Inferior parietal cortex (tissue), 1 donor: ENCODE measurements at regions not wholly inside any gene's neighbourhood (a gene's known extent, or its start where the extent isn't known, plus 50 kb on each side); places are given as distances from the start of the nearest gene placed in this dataset.

ENCODE experiments used
- DNase-seq: peaks from one replicate; pipeline ENCODE4 v3.0.0-alpha.2; 2016; ENCODE audit errors: extremely low spot score

DNA sequence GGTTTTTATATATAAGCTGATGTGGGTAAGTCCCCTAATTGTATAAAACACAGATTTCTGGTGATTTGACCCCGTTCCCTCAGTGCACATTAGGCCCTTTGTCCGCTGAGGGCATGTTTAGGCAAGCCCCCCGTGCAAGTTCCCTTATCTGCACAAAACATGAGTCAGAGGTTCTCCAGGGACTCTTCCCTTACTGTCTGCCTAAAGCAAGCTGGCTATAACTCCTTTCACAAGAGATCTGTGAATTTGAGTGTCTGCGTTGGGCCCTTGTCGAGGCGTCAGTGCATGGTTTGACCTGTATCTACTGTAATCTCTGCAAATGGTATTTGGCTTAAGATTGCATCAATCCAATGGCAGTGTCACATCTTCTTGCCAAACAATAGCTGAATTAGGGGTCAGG is 712.8 kb downstream of the CDH8 start:
- DNase-seq, result no peak

DNA sequence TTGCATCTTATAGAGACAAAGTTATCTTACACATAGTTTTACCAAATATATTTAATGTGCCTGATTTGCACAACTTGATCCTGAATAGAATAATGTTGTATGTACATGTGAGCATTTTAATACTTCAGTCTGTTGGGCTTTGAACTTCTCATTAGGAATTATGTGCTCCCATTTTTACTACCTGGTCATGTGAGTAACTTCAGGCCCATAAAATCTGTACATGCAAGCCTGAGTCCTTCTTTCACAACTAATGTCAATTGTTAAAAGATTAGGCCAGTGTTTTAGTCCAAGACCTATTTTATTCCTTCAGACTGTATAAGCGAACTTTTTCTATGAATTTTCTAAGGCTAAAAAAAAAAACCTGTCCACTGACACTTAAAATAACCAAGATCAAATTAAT is 715.4 kb downstream of the CDH8 start:
- DNase-seq, result no peak

DNA sequence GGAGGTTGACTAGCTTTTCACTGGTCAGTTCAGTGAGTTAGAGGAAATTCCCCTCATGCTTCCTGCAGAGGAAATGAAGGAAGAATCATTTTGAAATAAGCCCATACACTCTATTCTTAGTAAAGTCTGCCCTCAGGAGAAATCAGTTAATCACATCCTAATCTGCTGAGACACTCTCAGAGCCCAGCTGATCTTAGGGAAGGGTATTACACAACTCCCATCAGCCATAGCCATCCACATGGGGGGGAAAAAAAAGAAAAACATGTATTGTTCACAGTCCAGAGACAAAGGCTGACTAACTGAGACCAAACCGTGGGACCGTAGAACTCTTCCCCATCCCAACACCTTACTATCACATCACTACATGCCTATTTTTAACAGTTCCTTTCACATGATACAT is 722.3 kb downstream of the CDH8 start:
- DNase-seq, result no peak

DNA sequence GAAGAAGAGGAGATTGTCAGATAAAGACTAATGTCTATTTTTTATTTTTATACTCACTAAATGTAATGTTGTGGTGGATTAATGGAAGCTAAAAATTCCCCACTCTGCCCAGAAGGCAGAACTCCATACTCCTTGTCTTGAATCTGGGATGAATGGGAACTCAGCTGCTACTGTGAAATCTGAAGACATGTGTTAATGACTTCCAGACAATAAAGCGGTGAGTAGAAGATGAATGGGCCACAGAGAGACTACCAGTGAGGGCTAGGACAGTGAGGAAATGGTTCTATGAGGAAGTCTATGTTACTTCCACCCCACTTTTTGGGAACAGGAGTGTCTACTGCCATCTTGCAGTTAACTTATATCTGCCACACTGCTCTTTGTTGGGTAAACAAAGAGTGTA is 726.9 kb downstream of the CDH8 start:
- DNase-seq, result no peak

DNA sequence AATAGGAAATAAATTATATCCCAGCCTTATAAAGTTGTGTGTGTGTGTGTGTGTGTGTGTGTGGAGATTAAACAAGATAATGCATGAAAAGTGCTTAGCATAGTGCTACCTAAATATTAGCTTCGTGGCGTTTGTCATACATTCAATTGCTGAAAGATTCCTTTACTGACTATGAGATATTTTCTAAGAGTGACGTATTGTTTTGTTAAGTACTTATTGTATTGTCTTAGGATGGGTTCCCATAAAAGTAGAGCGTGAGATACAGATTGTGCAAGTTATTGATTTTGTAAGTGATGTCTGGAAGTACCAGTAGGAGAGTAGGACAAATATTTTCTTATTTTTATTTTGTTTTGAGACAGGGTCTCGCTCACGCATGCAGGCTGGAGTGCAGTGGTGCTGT is 730.0 kb downstream of the CDH8 start:
- DNase-seq, result no peak

DNA sequence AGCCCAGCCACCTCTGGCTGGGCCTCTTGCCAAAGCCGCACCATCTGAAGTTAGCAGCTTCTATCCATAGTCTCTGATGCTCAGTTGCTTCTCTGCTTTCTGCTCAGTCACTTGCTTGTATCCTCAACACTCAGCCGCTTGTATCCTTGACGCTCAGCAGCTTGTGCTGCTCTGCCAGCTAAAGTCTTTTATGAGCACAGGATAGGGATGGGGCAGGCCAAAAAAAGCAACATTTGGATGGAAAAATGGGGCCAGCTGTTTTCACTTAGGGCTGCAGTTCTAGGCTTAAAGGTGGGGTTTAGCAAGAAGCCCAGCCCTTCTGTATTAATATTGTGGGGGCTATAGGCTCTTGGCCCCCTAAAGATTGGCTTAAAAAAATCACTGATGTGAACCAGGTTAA is 739.4 kb downstream of the CDH8 start:
- DNase-seq, result no peak

DNA sequence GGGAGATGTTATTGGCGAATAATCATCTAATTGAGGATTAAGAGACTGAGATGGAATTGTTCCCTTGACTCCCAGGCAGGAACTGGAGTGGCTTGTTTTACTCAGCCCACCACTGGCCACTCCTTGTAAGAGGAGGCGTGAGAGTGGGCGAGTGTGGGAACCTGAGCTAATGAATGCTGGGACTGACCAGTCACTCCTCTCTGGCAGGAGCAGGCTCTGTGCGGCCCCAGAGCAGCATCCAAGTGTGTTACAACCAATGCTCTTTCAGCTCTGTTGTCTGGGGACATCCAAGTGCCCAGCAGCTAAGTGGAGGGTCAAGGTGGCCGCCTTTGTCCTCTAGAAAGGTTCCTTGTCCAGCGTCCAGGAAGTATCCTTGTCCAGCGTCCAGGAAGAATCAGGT is 739.9 kb downstream of the CDH8 start:
- DNase-seq, result no peak

DNA sequence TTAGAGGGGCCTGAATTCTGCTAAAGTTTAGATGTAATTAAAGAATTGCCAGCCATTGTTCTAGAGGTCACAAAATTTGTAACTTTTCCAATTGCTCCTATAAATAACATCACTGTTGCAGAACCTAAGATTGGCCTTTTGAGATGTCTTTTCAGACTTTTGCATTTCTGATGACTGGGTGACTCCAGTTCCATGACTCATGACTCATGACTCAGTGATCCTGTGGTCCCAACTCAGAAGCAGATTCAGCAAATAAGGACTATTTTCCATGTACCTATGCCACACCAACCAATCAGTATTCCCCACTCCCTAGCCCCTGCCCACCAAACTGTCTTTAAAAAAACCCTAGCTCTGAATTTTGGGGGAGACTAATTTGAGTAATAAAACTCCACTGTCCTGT is 740.9 kb downstream of the CDH8 start:
- DNase-seq, result no peak

DNA sequence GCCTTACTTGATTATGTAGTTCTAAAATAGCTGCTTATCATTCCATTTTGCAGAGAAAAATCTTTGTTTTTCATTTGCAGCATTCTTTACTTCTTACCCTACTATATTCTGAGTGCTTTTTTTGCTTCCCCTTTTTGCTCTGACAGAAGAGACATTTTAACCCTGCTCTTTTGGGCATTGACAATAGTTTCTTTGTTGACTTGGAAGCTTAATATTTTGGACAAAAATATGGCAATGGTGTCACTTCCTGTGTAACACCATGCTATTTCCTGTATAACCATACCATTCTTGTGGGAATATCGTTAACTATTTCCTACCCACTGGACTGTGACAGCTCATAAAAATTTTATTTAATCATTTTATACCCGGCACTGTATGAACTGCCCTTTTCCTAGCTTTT is 747.1 kb downstream of the CDH8 start:
- no peak for DNase-seq

DNA sequence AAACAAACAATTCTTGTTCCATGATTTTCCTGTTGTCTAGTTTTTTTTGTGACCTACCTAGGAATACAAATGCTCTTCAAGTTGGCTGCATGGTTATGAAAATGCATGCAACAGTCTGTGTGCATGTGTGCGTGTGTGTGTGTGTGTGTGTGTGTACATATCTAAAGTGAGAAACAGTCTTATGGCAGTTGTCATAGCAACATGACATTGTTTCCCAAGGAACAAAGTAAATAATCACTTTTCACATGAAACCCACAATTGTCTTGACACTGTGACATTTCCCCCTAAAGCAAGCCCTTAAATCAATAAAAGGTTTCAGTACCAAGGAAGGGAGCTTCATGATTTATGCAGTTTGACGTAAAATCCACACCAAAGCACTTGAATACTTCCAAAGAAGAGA is 758.4 kb downstream of the CDH8 start:
- no peak for DNase-seq

DNA sequence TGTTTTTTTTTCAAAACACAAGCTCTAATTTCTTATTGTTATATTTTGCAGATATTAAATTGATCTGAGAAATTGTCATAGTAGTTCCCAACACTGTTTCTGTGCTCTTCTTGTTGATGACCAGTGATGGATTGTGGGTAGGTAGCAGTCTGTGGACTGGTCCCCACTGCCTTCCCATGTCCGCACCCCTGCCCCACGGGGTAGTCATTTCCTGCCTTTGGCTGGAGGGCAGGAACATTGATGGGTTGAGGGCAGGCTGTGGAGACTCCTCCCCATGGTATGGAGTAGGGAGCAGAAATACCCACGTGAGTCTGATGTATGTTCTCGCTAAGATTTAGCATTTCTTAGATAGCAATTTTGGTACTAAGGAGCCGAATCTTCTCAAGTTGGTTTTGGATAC is 762.0 kb downstream of the CDH8 start:
- DNase-seq, result no peak

DNA sequence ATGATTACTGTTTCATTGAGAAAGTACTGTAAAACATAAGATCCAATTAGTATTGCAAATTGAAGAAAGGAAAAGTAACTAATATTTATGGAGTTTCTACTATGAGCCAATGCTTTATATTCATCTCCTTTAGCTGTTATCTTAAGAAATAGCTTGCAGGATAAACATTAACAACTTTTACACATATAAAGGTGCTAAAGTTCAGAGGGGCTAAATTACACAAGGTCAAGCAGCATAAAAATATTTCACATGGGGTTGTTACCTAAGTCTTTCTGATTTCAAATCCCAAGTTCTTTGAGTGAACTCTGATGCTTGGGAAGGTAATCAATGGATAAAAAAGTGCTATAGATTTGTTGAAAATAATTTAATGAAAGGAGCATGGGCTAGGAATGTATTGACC is 765.5 kb downstream of the CDH8 start:
- no peak for DNase-seq

DNA sequence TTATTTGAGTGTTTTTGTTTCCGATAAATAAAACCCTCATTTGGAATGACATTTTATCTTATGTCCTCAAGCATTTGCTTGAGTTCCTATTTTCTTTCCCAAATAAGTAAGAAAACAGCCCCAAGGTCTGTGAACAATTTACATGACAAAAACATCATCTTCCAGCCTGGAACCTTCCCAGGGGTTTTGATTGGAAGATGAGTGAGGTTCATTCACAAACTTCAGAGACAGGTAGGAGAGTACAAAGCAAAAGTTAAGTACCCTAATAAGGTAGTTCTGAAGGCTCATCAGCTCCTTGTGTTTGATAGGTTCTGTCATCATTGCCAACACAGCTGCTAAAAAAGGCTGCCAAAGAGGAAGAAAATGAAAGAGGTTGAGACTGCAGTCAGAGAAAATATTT is 772.8 kb downstream of the CDH8 start:
- no peak for DNase-seq

DNA sequence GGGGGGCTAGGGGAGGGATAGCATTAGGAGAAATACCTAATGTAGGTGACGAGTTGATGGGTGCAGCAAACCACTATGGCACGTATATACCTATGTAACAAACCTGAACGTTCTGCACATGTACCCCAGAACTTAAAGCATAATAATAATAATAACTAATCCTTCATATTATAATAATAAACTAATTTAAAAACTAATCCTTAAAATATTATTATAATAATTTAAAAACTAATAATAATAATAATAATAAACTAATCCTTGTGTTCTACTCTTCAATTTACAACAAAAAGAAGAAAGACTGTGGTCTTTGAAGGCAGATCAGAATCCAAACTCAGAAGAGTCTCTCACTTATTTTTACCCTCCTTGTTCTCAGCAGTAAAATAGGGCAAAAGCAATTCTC is 774.9 kb downstream of the CDH8 start:
- DNase-seq, result no peak

DNA sequence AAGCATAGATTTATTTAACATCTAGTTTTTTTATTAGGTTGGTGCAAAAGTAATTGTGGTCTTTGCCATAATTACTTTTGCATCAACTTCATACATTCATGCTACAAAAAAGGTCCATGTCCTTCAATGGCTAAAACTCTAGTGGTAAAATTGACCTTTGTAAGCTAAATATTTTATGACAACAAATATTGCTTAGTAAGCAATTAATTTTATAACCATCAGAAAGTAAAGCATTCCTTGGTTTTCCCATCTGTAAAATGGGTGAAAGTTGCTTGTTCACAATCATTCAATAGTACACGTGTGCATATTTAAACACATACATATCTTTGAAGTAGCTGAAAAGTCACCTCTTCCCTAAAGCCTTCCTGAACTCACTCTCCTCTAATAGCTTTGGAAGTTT is 789.6 kb downstream of the CDH8 start:
- no peak for DNase-seq

DNA sequence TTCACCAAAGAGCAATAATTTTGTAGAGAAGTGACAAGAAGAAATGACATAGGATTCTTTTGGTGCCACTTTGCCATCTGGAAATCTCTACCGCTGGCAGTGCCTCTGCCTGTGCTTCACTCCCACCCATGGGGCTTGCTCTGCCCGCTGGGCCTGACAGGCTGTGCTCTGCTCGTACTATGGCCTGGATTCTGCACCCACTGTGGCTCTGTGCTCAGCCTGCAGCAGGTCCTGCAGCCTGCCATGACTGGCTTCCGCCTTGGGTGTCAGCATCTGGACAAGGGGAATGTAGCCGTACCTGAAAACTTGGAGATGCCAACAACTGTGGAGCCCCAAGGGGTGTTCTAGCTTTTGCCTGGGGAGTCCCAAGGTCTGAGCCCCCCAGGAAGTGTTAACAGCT is 792.3 kb downstream of the CDH8 start:
- DNase-seq, result no peak

DNA sequence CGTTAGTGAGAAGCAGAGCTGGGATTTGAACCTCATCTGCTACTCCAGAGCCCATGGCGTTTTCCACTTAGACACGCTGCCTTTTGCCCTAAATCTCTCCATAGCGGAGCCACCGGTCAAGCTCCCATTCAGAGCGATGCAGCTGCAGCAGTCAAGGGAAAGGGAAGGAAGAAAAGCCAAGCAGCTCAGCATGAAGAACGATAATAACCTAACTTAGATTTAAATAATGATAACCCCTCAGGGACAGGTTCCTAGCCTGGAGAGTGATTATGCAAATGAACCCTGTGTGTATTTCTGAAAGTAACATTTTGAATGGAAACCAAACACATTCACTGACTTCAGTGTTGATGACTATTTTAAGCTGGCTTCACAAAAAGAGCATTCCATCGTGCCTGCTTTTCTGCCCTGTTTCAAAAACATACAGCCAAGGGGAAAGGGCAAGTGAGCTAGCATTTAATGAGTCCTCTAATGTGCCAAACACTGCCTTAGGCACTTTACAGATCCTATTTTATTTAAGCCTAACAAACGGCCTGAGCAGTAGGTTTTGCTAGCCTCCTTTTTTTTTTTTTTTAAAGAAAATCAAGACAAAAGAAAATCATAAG is 798.3 kb downstream of the CDH8 start:
- no peak for DNase-seq

DNA sequence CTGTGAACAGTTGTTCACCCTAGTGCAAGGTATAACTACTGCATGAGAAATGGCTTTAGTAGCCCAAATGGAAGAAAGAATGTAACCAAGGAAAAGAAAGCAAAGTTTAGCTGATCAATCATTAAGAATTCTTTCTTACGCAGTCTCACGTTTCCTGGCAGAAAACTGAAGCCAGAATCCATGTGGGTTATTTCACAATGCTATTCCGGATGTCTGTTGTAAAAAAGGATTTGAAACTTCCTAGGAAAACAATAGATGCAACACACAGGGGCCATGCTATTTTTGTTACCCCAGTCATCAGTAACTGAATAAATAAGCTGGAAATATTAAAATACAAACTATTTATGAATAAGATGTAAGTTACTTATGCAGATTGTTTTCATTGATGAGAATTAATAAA is 802.5 kb downstream of the CDH8 start:
- DNase-seq, result no peak

DNA sequence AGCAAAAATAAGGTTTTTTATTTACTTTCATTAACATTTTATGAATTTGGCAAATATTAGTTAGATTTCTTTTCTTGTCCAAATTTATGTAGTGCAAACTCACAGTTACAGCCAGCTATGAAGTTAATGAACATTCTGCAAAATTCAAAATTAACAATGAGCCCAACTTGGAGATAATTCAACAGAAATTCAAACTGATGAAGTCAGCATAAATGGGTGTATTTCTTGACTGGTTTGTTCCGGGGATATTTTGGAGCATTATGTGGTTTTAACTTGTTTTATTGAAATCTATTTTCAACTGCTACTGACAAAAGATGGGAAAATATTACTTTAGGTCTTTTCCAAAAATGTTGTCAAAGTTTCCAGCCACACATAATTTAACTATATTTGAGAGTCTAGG is 807.9 kb downstream of the CDH8 start:
- no peak for DNase-seq

DNA sequence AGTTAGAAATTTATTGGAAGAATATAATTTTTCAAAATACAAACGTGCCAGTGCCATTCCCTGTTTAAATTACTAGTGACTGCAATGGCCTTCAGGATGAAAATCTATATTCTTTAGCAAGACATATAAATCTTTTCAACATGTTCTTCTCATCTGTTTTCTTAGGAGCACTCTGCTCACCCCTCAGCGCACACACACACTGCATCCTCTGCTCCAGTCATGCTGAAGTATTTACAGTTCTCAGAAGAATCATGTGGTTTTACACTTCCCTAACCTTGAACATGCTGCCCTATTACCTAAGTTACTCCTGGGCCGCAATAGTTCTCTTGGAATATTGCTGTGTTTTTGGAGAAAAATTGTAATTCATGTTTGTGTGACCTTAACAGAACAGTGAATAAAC is 820.6 kb downstream of the CDH8 start:
- DNase-seq, result no peak

DNA sequence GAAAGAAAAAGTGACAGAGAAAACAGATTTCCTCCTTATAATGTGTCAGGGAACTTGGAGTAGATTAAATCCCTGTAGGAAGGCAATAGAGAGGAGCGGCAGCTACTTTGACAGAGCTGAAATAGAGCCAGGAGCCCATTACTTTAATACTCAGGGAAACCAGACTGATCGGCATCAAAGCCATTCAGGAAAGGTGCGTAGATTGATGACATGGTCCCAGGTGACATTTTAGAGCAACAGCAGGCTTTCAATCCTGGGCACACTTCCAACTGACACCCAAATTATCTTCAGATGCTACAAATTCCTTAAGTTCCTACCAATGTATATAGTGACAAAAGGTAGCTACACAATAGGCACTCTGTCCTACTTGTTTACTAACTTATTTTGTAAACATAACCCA is 821.5 kb downstream of the CDH8 start:
- DNase-seq, result no peak

DNA sequence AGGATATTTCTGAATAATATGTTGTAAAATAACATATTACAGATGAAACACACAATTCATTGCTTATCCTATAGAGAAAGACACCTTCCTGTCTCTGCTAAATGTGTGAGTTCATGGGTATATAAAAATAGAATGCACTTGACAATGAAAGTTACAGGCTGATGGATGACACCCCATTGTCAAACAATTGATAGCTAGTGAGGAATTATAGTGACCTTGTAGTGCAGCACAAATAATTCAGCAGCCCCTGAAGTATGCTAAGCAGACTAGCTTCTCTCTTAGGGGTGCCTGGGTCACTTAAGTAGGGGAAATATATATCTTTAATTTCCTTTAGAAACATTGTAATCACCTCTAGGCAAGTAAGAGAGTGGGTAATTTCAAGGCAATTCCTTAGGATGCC is 826.2 kb downstream of the CDH8 start:
- DNase-seq, result no peak

DNA sequence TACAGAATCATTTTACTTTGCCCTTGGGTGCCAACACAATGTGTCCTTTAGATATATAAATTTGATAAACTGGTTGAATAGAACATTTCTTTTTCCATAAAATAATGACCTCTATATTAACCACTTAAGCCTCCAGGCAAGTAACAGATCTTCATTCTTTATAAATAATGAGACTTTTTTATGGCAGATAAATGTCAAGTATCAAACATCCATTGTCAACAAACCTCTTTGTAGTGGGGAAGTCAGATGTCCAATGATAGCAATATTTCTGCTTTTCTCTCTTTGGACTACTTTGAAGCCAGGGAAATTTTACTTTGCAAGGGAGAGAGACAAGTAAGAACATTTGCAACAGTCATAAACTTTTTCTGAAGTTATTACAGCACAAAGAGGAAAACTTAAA is 841.2 kb downstream of the CDH8 start:
- no peak for DNase-seq

DNA sequence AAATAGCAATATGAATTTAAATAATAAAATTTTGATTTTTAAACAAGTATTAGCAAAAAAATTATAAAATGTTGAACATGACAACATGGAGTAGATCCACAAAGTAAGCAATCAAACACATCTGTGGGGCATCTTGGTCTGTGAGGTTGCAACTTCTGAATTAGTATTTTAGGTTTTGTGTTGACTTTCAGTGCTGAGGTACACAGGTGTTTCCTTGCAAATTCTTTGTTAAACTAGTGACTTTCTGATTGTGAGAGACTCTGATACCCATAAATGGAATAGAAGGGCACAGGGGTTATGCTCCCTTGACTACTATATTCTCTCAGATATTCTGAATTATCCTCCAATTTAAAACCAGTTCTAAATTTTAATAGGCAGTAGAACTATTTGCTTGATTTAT is 841.7 kb downstream of the CDH8 start:
- no peak for DNase-seq

DNA sequence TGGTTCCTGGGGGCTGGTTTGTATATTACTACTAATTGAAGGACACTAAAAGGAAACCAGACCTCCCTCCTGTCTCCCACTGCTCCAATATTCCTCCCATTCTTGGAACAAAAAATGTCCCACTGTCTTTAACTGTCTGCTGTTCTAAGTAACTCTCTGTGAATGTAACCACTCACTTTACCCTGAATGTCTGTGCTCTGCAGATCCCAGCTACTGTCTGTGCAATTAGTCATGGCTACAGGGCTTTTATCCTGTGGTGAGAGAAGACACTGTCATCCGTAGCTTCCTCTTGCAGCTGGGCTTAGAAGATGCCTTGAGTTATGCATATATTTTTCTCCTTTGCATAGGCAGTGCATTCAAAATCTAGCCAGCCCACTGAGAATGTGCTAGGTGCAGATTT is 853.8 kb downstream of the CDH8 start:
- DNase-seq, result no peak
